ENCODE measurements at regions not wholly inside any gene's neighbourhood (a gene's known extent, or its start where the extent isn't known, plus 50 kb on each side); places are given as distances from the start of the nearest gene placed in this dataset.

DNA sequence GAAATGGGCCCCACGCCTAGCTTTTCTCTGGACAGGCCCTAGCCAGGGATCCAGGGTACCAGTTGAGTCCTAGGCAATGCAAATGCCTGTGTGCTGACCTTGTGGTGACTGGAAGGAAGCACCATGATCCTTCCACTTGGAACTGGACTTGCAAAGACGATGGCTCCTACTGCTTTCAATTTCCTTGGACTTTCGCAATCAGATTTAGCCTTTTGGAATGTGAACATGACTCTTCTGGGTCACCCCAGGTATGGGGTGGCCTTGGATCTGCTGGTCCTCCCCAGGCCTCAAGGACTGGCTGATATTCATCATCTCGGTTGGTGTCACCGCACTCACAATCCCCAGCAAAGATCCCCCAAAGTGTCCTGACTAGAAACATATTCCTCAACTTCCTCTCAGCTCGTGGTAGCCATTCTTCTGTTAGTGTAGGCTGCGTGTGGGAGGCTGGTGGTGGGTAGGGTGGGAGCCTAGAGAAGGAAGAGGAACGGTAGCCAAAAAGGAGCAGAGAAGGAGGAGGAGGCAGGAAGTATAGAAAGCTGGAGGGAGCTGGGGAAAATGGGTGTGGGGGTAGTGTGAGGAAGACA, 130.5 kb downstream of the PPIAL4G start:
- intact Hi-C loops (cut with micrococcal nuclease) (no loop called here), dilution Hi-C loops (cut with HindIII; ENCODE audit: low sequenced_read_pairs, unreplicated experiment) (no loop called here), in situ Hi-C loops (cut with MboI; ENCODE audit: low sequenced_read_pairs) (loop anchor here (10.0 kb wide), 1 partner anchor 58 kb away; no protein-coding TSS in a partner anchor)
- BruUV-seq (replicated peaks), result no TSS peak
- Histone ChIP-seq H2AK5ac (ENCODE audit: low read depth, low read length) (no peak overlapping the region), H4K8ac (ENCODE audit: low read depth in 2 of 2, low read length in 2 of 2) (no peak overlapping the region), H2AFZ (replicated peaks; ENCODE audit: low read length, poor library complexity) (no peak overlapping the region), H2AK9ac (replicated peaks; ENCODE audit: low read depth, low read length, poor library complexity) (no peak overlapping the region), H3K18ac (ENCODE audit: low read depth, low read length) (no peak overlapping the region), H2BK120ac (ENCODE audit: low read depth, low read length) (no peak overlapping the region), H3K79me1 (ENCODE audit: low read depth in 1 of 2, low read length in 2 of 2) (no peaks in the 10 kb centered on the region), H4K91ac (ENCODE audit: insufficient read depth, low read depth, low read length) (no peak overlapping the region), H3K4ac (ENCODE audit: low read depth, low read length) (no peak overlapping the region), H3K4me2 (ENCODE audit: low read depth, low read length) (no peak overlapping the region), H3K9ac (ENCODE audit: low read depth, low read length) (no peak overlapping the region), H3K56ac (ENCODE audit: extremely low read depth, insufficient read depth, low read length) (no peak overlapping the region), H2BK20ac (ENCODE audit: low read depth, low read length) (no peak overlapping the region), H3K27me3 (ENCODE audit: control insufficient read depth, insufficient read depth, low read length) (peaks cover 51% of the 10 kb centered on the region), H3K27ac (ENCODE audit: insufficient read depth, low read length) (no peak overlapping the region), H4K5ac (ENCODE audit: low read depth, low read length) (no peak overlapping the region), H4K20me1 (ENCODE audit: insufficient read depth, low read length) (no peaks in the 10 kb centered on the region), H3K36me3 (ENCODE audit: control insufficient read depth, insufficient read depth, low read length) (no peaks in the 10 kb centered on the region), H2BK5ac (ENCODE audit: low read depth, low read length, poor library complexity, severe bottlenecking) (no peak overlapping the region), H2BK15ac (ENCODE audit: low read depth, low read length) (no peak overlapping the region), H3K4me3 (ENCODE audit: insufficient read depth, low read depth, low read length) (no peak overlapping the region), H3K9me1 (ENCODE audit: insufficient read depth, low read length) (no peaks in the 10 kb centered on the region), H3K14ac (replicated peaks; ENCODE audit: low read depth, low read length) (no peak overlapping the region), H3K4me1 (ENCODE audit: control insufficient read depth, insufficient read depth, low read length) (no peaks in the 10 kb centered on the region), H3K23ac (ENCODE audit: low read depth, low read length) (no peak overlapping the region), H3K9me3 (ENCODE audit: control insufficient read depth, insufficient read depth, low read length) (peaks cover 3% of the 10 kb centered on the region; the same call in 1 of the 2 replicates)
- ATAC-seq (ENCODE audit: low read depth) (no peak), DNase-seq (no peak)
- ChIA-PET CTCF (no interaction called here), POLR2A (ENCODE audit: unreplicated experiment) (no interaction called here)
- 79% methylated on average over 2 of the region's 8 CpGs; no CpG with 5 or more reads in 1 of the 2 experiments for WGBS, 2 experiments (ENCODE audit: extremely low coverage in 2 of 2, insufficient read length in 1 of 2)
- TF ChIP-seq ELK1 (IDR thresholded peaks at IDR 0.05; ENCODE audit: borderline replicate concordance, low read depth, low read length) (no peak), CEBPB (IDR thresholded peaks at IDR 0.05; ENCODE audit: low read depth, low read length) (peak; percentile 58), MXI1 (IDR thresholded peaks at IDR 0.05; ENCODE audit: borderline replicate concordance, low read depth, low read length) (no peak)
- TF ChIP-seq, protein P1, sequence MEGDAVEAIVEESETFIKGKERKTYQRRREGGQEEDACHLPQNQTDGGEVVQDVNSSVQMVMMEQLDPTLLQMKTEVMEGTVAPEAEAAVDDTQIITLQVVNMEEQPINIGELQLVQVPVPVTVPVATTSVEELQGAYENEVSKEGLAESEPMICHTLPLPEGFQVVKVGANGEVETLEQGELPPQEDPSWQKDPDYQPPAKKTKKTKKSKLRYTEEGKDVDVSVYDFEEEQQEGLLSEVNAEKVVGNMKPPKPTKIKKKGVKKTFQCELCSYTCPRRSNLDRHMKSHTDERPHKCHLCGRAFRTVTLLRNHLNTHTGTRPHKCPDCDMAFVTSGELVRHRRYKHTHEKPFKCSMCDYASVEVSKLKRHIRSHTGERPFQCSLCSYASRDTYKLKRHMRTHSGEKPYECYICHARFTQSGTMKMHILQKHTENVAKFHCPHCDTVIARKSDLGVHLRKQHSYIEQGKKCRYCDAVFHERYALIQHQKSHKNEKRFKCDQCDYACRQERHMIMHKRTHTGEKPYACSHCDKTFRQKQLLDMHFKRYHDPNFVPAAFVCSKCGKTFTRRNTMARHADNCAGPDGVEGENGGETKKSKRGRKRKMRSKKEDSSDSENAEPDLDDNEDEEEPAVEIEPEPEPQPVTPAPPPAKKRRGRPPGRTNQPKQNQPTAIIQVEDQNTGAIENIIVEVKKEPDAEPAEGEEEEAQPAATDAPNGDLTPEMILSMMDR (conservative IDR thresholded peaks at IDR 0.05; ENCODE audit: low read depth, low read length), result no peak

Data from IMR-90 (cell line).